Bronchial epithelial cell (primary cell): ENCODE measurements at regions not wholly inside any gene's neighbourhood (a gene's known extent, or its start where the extent isn't known, plus 50 kb on each side); places are given as distances from the start of the nearest gene placed in this dataset.
A peak's percentile ranks its signal among the peaks of the same experiment; 100 is the strongest.

Experiments
- DNase-seq: peaks from one replicate; pipeline ENCODE4 v3.0.0-alpha.2; 2010; ENCODE audit warnings: low read depth
- FAIRE-seq: peaks from 2 replicates; lab custom pipeline; 2011; peaks lifted over from hg19 to GRCh38; lab: Jason Lieb, UNC
- H3K27me3 ChIP-seq: 2 replicates; pipeline ENCODE4 v1.5.1; 2011; ENCODE audit warnings: low read length; ENCODE audit not compliant: control insufficient read depth, insufficient read depth
- H3K36me3 ChIP-seq: 2 replicates; pipeline ENCODE4 v1.5.1; 2011; ENCODE audit warnings: low read length; ENCODE audit not compliant: control insufficient read depth, insufficient read depth
- H3K4me3 ChIP-seq: 2 replicates; pipeline ENCODE4 v1.5.1; 2011; ENCODE audit warnings: mild to moderate bottlenecking, low read depth, low read length, control low read depth
- TF ChIP-seq, protein P1 (sequence below): IDR thresholded peaks from 2 replicates; pipeline ENCODE4 v1.5.1; 2011; ENCODE audit warnings: mild to moderate bottlenecking, moderate library complexity, low read length, control low read depth, inconsistent platforms; ENCODE audit not compliant: insufficient read depth, severe bottlenecking

DNA sequence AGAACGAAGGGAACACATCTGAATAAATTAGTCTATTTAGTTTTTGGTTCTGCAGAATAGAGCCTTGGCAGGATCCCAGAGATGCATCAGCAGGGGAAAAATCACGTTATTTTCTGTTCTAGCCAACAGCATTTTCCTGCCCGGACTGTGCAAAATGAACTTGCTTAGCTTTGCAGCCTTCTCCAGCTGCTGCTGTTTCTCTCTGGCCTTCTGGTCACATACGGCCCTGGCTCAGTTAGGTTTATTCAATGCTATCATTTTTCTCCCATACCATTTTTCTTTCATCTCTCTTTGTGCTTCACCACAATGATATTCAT is 110.4 kb upstream of the KL start:
- FAIRE-seq (no peak), DNase-seq (no peak)
- H3K4me3 ChIP-seq, result no peak overlapping the region
- no peaks in the 10 kb centered on the region for H3K27me3 ChIP-seq
- TF ChIP-seq, protein P1, sequence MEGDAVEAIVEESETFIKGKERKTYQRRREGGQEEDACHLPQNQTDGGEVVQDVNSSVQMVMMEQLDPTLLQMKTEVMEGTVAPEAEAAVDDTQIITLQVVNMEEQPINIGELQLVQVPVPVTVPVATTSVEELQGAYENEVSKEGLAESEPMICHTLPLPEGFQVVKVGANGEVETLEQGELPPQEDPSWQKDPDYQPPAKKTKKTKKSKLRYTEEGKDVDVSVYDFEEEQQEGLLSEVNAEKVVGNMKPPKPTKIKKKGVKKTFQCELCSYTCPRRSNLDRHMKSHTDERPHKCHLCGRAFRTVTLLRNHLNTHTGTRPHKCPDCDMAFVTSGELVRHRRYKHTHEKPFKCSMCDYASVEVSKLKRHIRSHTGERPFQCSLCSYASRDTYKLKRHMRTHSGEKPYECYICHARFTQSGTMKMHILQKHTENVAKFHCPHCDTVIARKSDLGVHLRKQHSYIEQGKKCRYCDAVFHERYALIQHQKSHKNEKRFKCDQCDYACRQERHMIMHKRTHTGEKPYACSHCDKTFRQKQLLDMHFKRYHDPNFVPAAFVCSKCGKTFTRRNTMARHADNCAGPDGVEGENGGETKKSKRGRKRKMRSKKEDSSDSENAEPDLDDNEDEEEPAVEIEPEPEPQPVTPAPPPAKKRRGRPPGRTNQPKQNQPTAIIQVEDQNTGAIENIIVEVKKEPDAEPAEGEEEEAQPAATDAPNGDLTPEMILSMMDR, result no peak
- no peaks in the 10 kb centered on the region for H3K36me3 ChIP-seq

DNA sequence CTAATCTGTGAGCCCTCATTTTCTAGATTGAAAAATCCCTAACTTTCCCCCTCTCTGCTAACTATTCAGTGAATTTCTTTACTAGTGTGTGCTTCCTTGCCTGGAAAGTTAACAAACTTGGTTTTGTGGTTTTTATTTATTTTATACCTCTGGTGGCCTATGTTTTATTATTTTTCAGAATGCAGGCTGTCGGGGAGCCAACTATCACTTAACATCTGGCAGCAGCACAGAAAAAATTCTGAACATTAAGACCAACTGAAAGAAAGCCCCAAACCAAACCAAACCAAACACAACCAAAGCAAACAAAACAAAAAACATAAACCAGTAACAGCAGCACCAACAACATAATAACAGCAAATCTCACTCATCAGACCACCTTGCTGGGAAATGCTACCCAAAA is 109.0 kb upstream of the KL start:
- no peak for FAIRE-seq
- Histone ChIP-seq H3K4me3 (no peak overlapping the region), H3K36me3 (no peaks in the 10 kb centered on the region), H3K27me3 (no peaks in the 10 kb centered on the region)
- DNase-seq, result no peak
- TF ChIP-seq, protein P1, result no peak

GRCh38 chr13:32910530-32910929 is 105.7 kb upstream of the KL start:
- no peak for FAIRE-seq
- no peak for DNase-seq
- Histone ChIP-seq H3K27me3 (no peaks in the 10 kb centered on the region), H3K36me3 (no peaks in the 10 kb centered on the region), H3K4me3 (no peak overlapping the region)
- TF ChIP-seq, protein P1, result no peak

- FAIRE-seq (peak; percentile 50), DNase-seq (peak; percentile 64)
- Histone ChIP-seq H3K36me3 (no peaks in the 10 kb centered on the region), H3K27me3 (no peaks in the 10 kb centered on the region), H3K4me3 (no peak overlapping the region)
- TF ChIP-seq, protein P1, result peak; percentile 66
Observed at GRCh38 chr13:32911506-32911905, 104.7 kb upstream of the KL start.

DNA sequence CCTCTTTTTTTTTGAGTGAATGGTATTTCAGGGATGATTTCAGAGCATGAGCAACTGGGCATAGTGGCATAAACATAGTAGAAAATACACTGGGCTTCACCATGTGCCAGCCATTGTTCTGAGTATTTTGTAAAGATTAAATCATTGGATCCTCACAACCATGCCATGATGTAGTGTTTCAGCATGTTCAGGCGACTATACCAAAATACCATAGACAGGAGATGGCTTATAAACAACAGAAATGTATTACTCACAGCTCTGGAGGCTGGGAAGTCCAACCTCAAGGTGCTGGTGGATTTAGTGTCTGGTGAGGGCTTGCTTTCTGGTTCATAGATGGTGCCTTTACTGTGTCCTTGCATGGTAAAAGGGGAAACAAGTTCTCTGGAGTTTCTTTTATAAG is 101.5 kb upstream of the KL start:
- FAIRE-seq, result no peak
- DNase-seq, result peak; percentile 74

DNA sequence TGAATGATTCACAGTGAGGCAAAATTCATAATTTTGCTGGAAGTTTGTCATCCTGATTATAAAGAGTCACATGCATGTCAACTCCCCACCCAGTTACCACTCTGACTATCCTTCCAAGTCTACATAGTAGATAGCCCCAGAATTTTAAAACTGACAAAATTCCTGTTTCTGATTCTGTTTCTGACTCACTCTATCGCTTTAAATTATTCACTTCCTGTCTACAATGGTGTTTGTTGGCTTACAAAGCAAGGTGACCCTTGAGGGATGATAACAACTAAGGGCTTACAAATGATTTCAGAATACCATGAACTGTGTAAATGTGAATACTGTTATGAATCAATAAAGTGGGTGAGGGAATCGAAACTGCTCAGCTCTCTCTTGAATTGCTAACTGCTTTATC is 98.7 kb upstream of the KL start:
- Histone ChIP-seq H3K4me3 (no peak overlapping the region), H3K36me3 (no peaks in the 10 kb centered on the region), H3K27me3 (no peaks in the 10 kb centered on the region)
- no peak for FAIRE-seq
- DNase-seq, result peak; percentile 59
- TF ChIP-seq, protein P1, result no peak

More for the DNA sequence above, 101.5 kb upstream of the KL start:
- no peak overlapping the region for H3K4me3 ChIP-seq
- no peaks in the 10 kb centered on the region for H3K36me3 ChIP-seq
- no peaks in the 10 kb centered on the region for H3K27me3 ChIP-seq
- TF ChIP-seq, protein P1, result no peak
